ENCODE measurements at regions not wholly inside any gene's neighbourhood (a gene's known extent, or its start where the extent isn't known, plus 50 kb on each side); places are given as distances from the start of the nearest gene placed in this dataset.

DNA sequence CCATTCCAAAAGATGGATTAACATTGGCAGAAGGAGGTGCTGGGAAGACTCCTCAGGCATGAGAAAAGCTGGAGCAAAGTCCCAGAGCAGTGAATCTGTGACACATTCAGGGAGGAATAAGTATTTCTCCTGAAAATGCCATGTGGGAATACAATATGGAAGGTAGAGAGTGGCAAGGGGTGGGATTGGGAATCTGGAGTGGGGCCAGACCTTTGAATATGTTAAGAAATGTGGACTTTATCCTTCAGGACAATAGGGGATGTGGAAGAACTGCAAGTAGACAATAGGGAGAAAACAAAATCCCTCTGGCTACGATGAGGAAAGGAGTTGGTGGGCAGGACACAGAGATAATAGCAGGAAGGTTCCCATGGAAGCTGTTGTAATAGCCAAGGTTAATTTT lies 305.6 kb upstream of the TGFBR2 start:
- no peaks in the 10 kb centered on the region for H3K9me2 ChIP-seq (replicated peaks; ENCODE audit: low read depth, low read length)
- H2AFZ ChIP-seq (ENCODE audit: low read length), result no peak overlapping the region; the same call in 1 of the 2 replicates
- H4K20me1 ChIP-seq (ENCODE audit: insufficient read depth, low read length, poor library complexity, severe bottlenecking), result no peaks in the 10 kb centered on the region
- no peaks in the 10 kb centered on the region for H3K36me3 ChIP-seq (ENCODE audit: insufficient read depth, low read length)
- no peaks in the 10 kb centered on the region for H3F3A ChIP-seq (ENCODE audit: low read depth)
- no peak overlapping the region for H3K4me3 ChIP-seq (ENCODE audit: low read length, poor library complexity, severe bottlenecking)
- no peaks in the 10 kb centered on the region for H3K79me2 ChIP-seq (ENCODE audit: insufficient read depth, low read length)
- TF ChIP-seq, protein P1, sequence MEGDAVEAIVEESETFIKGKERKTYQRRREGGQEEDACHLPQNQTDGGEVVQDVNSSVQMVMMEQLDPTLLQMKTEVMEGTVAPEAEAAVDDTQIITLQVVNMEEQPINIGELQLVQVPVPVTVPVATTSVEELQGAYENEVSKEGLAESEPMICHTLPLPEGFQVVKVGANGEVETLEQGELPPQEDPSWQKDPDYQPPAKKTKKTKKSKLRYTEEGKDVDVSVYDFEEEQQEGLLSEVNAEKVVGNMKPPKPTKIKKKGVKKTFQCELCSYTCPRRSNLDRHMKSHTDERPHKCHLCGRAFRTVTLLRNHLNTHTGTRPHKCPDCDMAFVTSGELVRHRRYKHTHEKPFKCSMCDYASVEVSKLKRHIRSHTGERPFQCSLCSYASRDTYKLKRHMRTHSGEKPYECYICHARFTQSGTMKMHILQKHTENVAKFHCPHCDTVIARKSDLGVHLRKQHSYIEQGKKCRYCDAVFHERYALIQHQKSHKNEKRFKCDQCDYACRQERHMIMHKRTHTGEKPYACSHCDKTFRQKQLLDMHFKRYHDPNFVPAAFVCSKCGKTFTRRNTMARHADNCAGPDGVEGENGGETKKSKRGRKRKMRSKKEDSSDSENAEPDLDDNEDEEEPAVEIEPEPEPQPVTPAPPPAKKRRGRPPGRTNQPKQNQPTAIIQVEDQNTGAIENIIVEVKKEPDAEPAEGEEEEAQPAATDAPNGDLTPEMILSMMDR (conservative IDR thresholded peaks at IDR 0.05; ENCODE audit: low read length), result no peak
- no peak for TF ChIP-seq EZH2phosphoT487 (IDR thresholded peaks at IDR 0.05; ENCODE audit: borderline replicate concordance)
- peaks cover 13% of the 10 kb centered on the region for H3K4me1 ChIP-seq (ENCODE audit: insufficient read depth, low read length, poor library complexity, severe bottlenecking)
- H3K4me2 ChIP-seq (ENCODE audit: low read depth, low read length, poor library complexity, severe bottlenecking), result no peak overlapping the region
- H3K9ac ChIP-seq (ENCODE audit: low read depth, low read length, poor library complexity, severe bottlenecking), result no peak overlapping the region
- H3K9me3 ChIP-seq (ENCODE audit: insufficient read depth, low read depth, low read length), result no peaks in the 10 kb centered on the region; the same call in 1 of the 2 replicates
- H3K27me3 ChIP-seq (ENCODE audit: insufficient read depth, low read length, poor library complexity, severe bottlenecking), result no peaks in the 10 kb centered on the region

DNA sequence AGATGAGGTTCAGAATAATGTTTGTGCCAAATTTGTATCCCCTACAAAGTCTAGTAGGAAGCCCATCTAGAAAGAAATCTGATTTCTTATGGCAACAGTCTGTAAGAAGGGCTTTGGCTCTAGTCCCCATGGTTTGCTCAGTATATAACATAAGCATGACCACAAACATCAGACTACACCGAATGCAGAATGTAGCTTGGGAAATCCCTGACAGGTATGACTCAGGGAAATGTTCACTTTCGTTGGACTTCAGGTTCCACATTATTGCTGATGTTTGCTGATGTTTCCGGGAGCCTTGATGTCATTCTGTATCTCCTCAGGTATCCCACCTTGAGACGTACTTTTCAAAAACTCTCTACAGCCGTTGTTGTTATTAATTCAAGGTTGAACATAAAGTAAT lies 304.4 kb upstream of the TGFBR2 start:
- Histone ChIP-seq H3K9me3 (ENCODE audit: insufficient read depth, low read depth, low read length) (no peaks in the 10 kb centered on the region; the same call in 1 of the 2 replicates), H3K9ac (ENCODE audit: low read depth, low read length, poor library complexity, severe bottlenecking) (no peak overlapping the region), H3K27me3 (ENCODE audit: insufficient read depth, low read length, poor library complexity, severe bottlenecking) (no peaks in the 10 kb centered on the region), H3F3A (ENCODE audit: low read depth) (no peaks in the 10 kb centered on the region), H3K4me2 (ENCODE audit: low read depth, low read length, poor library complexity, severe bottlenecking) (no peak overlapping the region), H3K4me3 (ENCODE audit: low read length, poor library complexity, severe bottlenecking) (no peak overlapping the region), H4K20me1 (ENCODE audit: insufficient read depth, low read length, poor library complexity, severe bottlenecking) (no peaks in the 10 kb centered on the region), H3K79me2 (ENCODE audit: insufficient read depth, low read length) (no peaks in the 10 kb centered on the region), H3K4me1 (ENCODE audit: insufficient read depth, low read length, poor library complexity, severe bottlenecking) (peaks cover 13% of the 10 kb centered on the region), H3K9me2 (replicated peaks; ENCODE audit: low read depth, low read length) (no peaks in the 10 kb centered on the region), H3K36me3 (ENCODE audit: insufficient read depth, low read length) (no peaks in the 10 kb centered on the region), H2AFZ (ENCODE audit: low read length) (no peak overlapping the region)
- no peak for TF ChIP-seq EZH2phosphoT487 (IDR thresholded peaks at IDR 0.05; ENCODE audit: borderline replicate concordance)
- TF ChIP-seq, protein P1 (conservative IDR thresholded peaks at IDR 0.05; ENCODE audit: low read length), result no peak

DNA sequence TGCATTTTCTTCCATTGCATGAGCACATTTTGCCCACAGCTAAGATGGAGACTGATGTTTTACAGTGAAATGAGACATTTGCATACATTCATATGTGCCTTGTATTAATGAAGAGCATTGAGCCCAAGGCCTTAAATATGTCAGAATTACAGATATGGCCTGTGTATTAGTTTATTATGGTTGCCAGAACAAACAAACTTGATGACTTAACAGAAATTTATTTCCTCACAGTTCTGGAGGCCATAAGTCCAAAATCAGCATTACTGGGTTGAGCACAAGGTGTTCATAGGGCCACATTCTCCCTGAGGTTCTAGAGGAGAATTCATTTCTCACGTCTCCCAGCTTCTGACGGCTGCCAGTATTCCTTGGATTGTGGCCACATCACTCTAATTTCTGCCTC lies 302.6 kb upstream of the TGFBR2 start:
- Histone ChIP-seq H3K36me3 (ENCODE audit: insufficient read depth, low read length) (no peaks in the 10 kb centered on the region), H3K9me2 (replicated peaks; ENCODE audit: low read depth, low read length) (no peaks in the 10 kb centered on the region), H3K4me3 (ENCODE audit: low read length, poor library complexity, severe bottlenecking) (no peak overlapping the region), H2AFZ (ENCODE audit: low read length) (no peak overlapping the region), H3K4me2 (ENCODE audit: low read depth, low read length, poor library complexity, severe bottlenecking) (no peak overlapping the region), H3K9ac (ENCODE audit: low read depth, low read length, poor library complexity, severe bottlenecking) (no peak overlapping the region), H3K27me3 (ENCODE audit: insufficient read depth, low read length, poor library complexity, severe bottlenecking) (no peaks in the 10 kb centered on the region), H3K4me1 (ENCODE audit: insufficient read depth, low read length, poor library complexity, severe bottlenecking) (peaks cover 6% of the 10 kb centered on the region), H4K20me1 (ENCODE audit: insufficient read depth, low read length, poor library complexity, severe bottlenecking) (no peaks in the 10 kb centered on the region), H3K79me2 (ENCODE audit: insufficient read depth, low read length) (no peaks in the 10 kb centered on the region), H3F3A (ENCODE audit: low read depth) (no peaks in the 10 kb centered on the region), H3K9me3 (ENCODE audit: insufficient read depth, low read depth, low read length) (no peaks in the 10 kb centered on the region; the same call in 1 of the 2 replicates)
- TF ChIP-seq, protein P1 (conservative IDR thresholded peaks at IDR 0.05; ENCODE audit: low read length), result no peak
- no peak for TF ChIP-seq EZH2phosphoT487 (IDR thresholded peaks at IDR 0.05; ENCODE audit: borderline replicate concordance)
